BLaER1 treated with 17β-estradiol and CSF1 and Interleukin-3, amounts not matched to agents 10 nM and 100 nM (cell line): ENCODE measurements at regions not wholly inside any gene's neighbourhood (a gene's known extent, or its start where the extent isn't known, plus 50 kb on each side); places are given as distances from the start of the nearest gene placed in this dataset.

Source experiments
- H3K27ac ChIP-seq, 11 experiments: shearing (Covaris generic); formaldehyde crosslinking; 2 replicates each; pipeline ENCODE4 v1.8.1; 2022
- H3K27me3 ChIP-seq, 11 experiments: shearing (Covaris generic); formaldehyde crosslinking; 2 replicates each; pipeline ENCODE4 v1.8.1; 2022
- H3K36me3 ChIP-seq, 11 experiments: shearing (Covaris generic); formaldehyde crosslinking; 2 replicates each; pipeline ENCODE4 v1.8.1; 2022
- H3K4me1 ChIP-seq, 10 experiments: shearing (Covaris generic); formaldehyde crosslinking; 2 replicates each; pipeline ENCODE4 v1.8.1; 2022
- H3K4me2 ChIP-seq, 11 experiments: shearing (Covaris generic); formaldehyde crosslinking; 2 replicates each; pipeline ENCODE4 v1.8.1; 2022
- H3K4me3 ChIP-seq, 10 experiments: shearing (Covaris generic); formaldehyde crosslinking; 2 replicates each; pipeline ENCODE4 v1.8.1; 2022
- H3K9ac ChIP-seq, 11 experiments: shearing (Covaris generic); formaldehyde crosslinking; 2 replicates each; pipeline ENCODE4 v1.8.1; 2022
- H3K9me3 ChIP-seq, 11 experiments: shearing (Covaris generic); formaldehyde crosslinking; replicated peaks in 1 of 11; 2 replicates each; pipeline ENCODE4 v1.8.1; 2022
- H4K20me1 ChIP-seq, 11 experiments: shearing (Covaris generic); formaldehyde crosslinking; 2 replicates each; pipeline ENCODE4 v1.8.1; 2022
- Cebpa-rat ChIP-seq, 11 experiments: shearing (Covaris generic); IDR thresholded peaks; 2 replicates each; pipeline ENCODE4 v1.8.1; 2022

GRCh38 chr7:159272739-159273138 is 128.1 kb upstream of the VIPR2 start:
- Histone ChIP-seq H3K27ac (no peak overlapping the region), H3K4me1 (peaks cover 0 to 3% (median 0%) of the 10 kb centered on the region in 10 experiments; a peak in 2 of 20 replicates), H3K4me2 (no peak overlapping the region), H3K36me3 (no peaks in the 10 kb centered on the region), H3K9me3 (peaks cover 39 to 78% (median 47%) of the 10 kb centered on the region in 11 experiments), H4K20me1 (no peaks in the 10 kb centered on the region), H3K27me3 (no peaks in the 10 kb centered on the region), H3K4me3 (no peak overlapping the region), H3K9ac (no peak overlapping the region)
- no peak for TF ChIP-seq Cebpa-rat (IDR thresholded peaks at IDR 0.05)

- Histone ChIP-seq H3K27ac (no peak overlapping the region), H3K4me2 (no peak overlapping the region), H3K36me3 (no peaks in the 10 kb centered on the region), H4K20me1 (no peaks in the 10 kb centered on the region), H3K9ac (no peak overlapping the region), H3K4me1 (no peaks in the 10 kb centered on the region), H3K9me3 (peaks cover 37 to 70% (median 46%) of the 10 kb centered on the region in 11 experiments), H3K27me3 (no peaks in the 10 kb centered on the region), H3K4me3 (no peak overlapping the region)
- TF ChIP-seq Cebpa-rat (IDR thresholded peaks at IDR 0.05) = no peak
Measured at GRCh38 chr7:159271781-159272180, 127.1 kb upstream of the VIPR2 start.

GRCh38 chr7:159269745-159270144 is 125.1 kb upstream of the VIPR2 start:
- H3K9ac ChIP-seq = no peak overlapping the region
- H3K4me1 ChIP-seq = no peaks in the 10 kb centered on the region
- H3K4me3 ChIP-seq = no peak overlapping the region
- no peaks in the 10 kb centered on the region for H3K27me3 ChIP-seq
- peaks cover 27 to 50% (median 32%) of the 10 kb centered on the region in 11 experiments for H3K9me3 ChIP-seq
- H4K20me1 ChIP-seq = no peaks in the 10 kb centered on the region
- TF ChIP-seq Cebpa-rat (IDR thresholded peaks at IDR 0.05) = no peak
- H3K27ac ChIP-seq = no peak overlapping the region
- no peak overlapping the region for H3K4me2 ChIP-seq
- no peaks in the 10 kb centered on the region for H3K36me3 ChIP-seq

- no peaks in the 10 kb centered on the region for H3K36me3 ChIP-seq
- no peaks in the 10 kb centered on the region for H3K27me3 ChIP-seq
- peaks cover 0 to 16% (median 10%) of the 10 kb centered on the region in 11 experiments; a peak in 16 of 22 replicates for H3K9me3 ChIP-seq
- no peaks in the 10 kb centered on the region for H4K20me1 ChIP-seq
- no peak overlapping the region for H3K9ac ChIP-seq
- no peak overlapping the region for H3K4me2 ChIP-seq
- H3K4me1 ChIP-seq = no peaks in the 10 kb centered on the region
- no peak overlapping the region for H3K27ac ChIP-seq
- TF ChIP-seq Cebpa-rat (IDR thresholded peaks at IDR 0.05) = no peak
- no peak overlapping the region for H3K4me3 ChIP-seq
Measured at GRCh38 chr7:159263430-159263829, 118.8 kb upstream of the VIPR2 start.

- TF ChIP-seq Cebpa-rat (IDR thresholded peaks at IDR 0.05) = no peak; a peak in 1 of 22 replicates
- Histone ChIP-seq H4K20me1 (no peaks in the 10 kb centered on the region), H3K36me3 (no peaks in the 10 kb centered on the region), H3K4me3 (no peak overlapping the region; a peak in 1 of 20 replicates), H3K27me3 (no peaks in the 10 kb centered on the region), H3K9ac (peak overlapping the region in 1 of 11 experiments; percentile 42; a peak in 1 of 22 replicates), H3K4me2 (peak overlapping the region; percentile 26 to 85 (median 69)), H3K9me3 (peaks cover 0 to 7% (median 3%) of the 10 kb centered on the region in 11 experiments; a peak in 6 of 22 replicates), H3K4me1 (peaks cover 10 to 33% (median 21%) of the 10 kb centered on the region in 10 experiments), H3K27ac (peak overlapping the region in 3 of 11 experiments; percentile 37 to 70 (median 44); a peak in 4 of 22 replicates)
Measured at GRCh38 chr7:159253657-159254056, 109.0 kb upstream of the VIPR2 start.

- Histone ChIP-seq H3K27me3 (no peaks in the 10 kb centered on the region), H4K20me1 (no peaks in the 10 kb centered on the region), H3K4me1 (peaks cover 10 to 32% (median 21%) of the 10 kb centered on the region in 10 experiments), H3K27ac (no peak overlapping the region), H3K9ac (no peak overlapping the region), H3K4me2 (no peak overlapping the region), H3K9me3 (no peaks in the 10 kb centered on the region), H3K4me3 (no peak overlapping the region), H3K36me3 (no peaks in the 10 kb centered on the region)
- no peak for TF ChIP-seq Cebpa-rat (IDR thresholded peaks at IDR 0.05)
Measured at GRCh38 chr7:159250471-159250870, 105.8 kb upstream of the VIPR2 start.

- Histone ChIP-seq H3K27me3 (no peaks in the 10 kb centered on the region), H3K36me3 (no peaks in the 10 kb centered on the region), H3K27ac (no peak overlapping the region), H4K20me1 (no peaks in the 10 kb centered on the region), H3K9ac (no peak overlapping the region), H3K4me1 (peaks cover 10 to 26% (median 19%) of the 10 kb centered on the region in 10 experiments), H3K4me2 (no peak overlapping the region), H3K4me3 (no peak overlapping the region), H3K9me3 (no peaks in the 10 kb centered on the region)
- TF ChIP-seq Cebpa-rat (IDR thresholded peaks at IDR 0.05) = no peak
Measured at GRCh38 chr7:159249671-159250070, 105.0 kb upstream of the VIPR2 start.

GRCh38 chr7:159247910-159248309 is 103.2 kb upstream of the VIPR2 start:
- no peak for TF ChIP-seq Cebpa-rat (IDR thresholded peaks at IDR 0.05)
- no peaks in the 10 kb centered on the region for H3K36me3 ChIP-seq
- no peak overlapping the region for H3K4me3 ChIP-seq
- H3K4me1 ChIP-seq = peaks cover 0 to 9% (median 4%) of the 10 kb centered on the region in 10 experiments; a peak in 13 of 20 replicates
- H4K20me1 ChIP-seq = no peaks in the 10 kb centered on the region
- no peak overlapping the region for H3K4me2 ChIP-seq
- no peaks in the 10 kb centered on the region for H3K9me3 ChIP-seq
- H3K27me3 ChIP-seq = no peaks in the 10 kb centered on the region
- H3K9ac ChIP-seq = no peak overlapping the region
- H3K27ac ChIP-seq = no peak overlapping the region

GRCh38 chr7:159246702-159247480 is 102.2 kb upstream of the VIPR2 start:
- no peak for TF ChIP-seq Cebpa-rat (IDR thresholded peaks at IDR 0.05)
- Histone ChIP-seq H3K4me3 (no peak overlapping the region), H3K36me3 (no peaks in the 10 kb centered on the region), H3K9ac (no peak overlapping the region), H4K20me1 (no peaks in the 10 kb centered on the region), H3K27ac (no peak overlapping the region), H3K4me1 (no peaks in the 10 kb centered on the region), H3K4me2 (no peak overlapping the region), H3K9me3 (no peaks in the 10 kb centered on the region), H3K27me3 (no peaks in the 10 kb centered on the region)

- H4K20me1 ChIP-seq = no peaks in the 10 kb centered on the region
- no peaks in the 10 kb centered on the region for H3K36me3 ChIP-seq
- no peak for TF ChIP-seq Cebpa-rat (IDR thresholded peaks at IDR 0.05)
- H3K4me1 ChIP-seq = no peaks in the 10 kb centered on the region
- no peak overlapping the region for H3K4me2 ChIP-seq
- no peak overlapping the region for H3K9ac ChIP-seq
- no peaks in the 10 kb centered on the region for H3K27me3 ChIP-seq
- no peak overlapping the region for H3K4me3 ChIP-seq
- H3K9me3 ChIP-seq = peaks cover 0 to 3% (median 0%) of the 10 kb centered on the region in 11 experiments; a peak in 1 of 22 replicates
- no peak overlapping the region for H3K27ac ChIP-seq
Measured at GRCh38 chr7:159240962-159241361, 96.3 kb upstream of the VIPR2 start.
